Activated CD4-positive, alpha-beta T cell treated with anti-CD3 and anti-CD28 coated beads, Interleukin-2, amount 50 U/mL, for 24 hours (primary cell): ENCODE measurements at regions not wholly inside any gene's neighbourhood (a gene's known extent, or its start where the extent isn't known, plus 50 kb on each side); places are given as distances from the start of the nearest gene placed in this dataset.

Source experiments
- DNase-seq, 2 donors: peaks; one replicate each; pipeline ENCODE4 v3.0.0-alpha.2; 2020; ENCODE audit warnings: low read depth in 1 of 2, low spot score in 1 of 2

DNA sequence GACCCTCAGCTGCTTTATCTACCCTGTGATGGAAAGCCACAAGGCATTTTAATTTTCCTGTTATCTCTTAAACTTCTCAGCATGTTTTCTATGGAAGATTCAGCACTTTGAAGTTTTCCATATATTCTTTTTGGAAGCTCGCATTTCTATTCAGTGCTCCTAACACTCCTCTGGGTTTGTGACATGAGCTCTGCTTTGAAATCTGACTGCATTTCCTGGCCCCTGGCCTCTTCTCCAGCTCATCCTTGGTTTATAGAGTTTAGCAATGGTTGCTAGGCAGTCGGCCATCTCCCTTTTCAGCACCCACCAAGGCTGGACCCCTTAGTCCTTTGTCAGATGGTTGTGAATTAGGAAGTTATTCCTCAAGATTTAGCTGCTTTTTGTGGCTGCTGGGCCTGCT, 150.6 kb downstream of the KCNA5 start:
- no peak for DNase-seq

DNA sequence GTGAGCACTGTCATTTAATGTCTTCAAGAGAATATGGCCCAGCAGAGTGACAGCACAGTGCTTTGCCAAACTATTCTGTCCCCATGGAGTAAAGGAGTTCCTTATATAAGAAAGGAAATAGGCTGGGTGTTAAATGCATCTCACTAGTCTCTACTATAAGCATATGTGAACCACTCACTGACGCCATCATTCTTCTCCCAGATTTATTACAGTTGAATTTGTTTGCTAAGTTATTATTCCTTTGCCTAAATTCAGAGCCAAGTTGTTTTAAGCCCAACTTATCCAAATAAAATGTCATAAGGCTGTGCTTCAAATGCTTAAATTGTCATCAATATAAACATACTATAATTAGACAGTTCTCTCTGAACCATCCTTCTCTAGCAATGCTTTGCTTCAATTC, 151.6 kb downstream of the KCNA5 start:
- no peak for DNase-seq

DNA sequence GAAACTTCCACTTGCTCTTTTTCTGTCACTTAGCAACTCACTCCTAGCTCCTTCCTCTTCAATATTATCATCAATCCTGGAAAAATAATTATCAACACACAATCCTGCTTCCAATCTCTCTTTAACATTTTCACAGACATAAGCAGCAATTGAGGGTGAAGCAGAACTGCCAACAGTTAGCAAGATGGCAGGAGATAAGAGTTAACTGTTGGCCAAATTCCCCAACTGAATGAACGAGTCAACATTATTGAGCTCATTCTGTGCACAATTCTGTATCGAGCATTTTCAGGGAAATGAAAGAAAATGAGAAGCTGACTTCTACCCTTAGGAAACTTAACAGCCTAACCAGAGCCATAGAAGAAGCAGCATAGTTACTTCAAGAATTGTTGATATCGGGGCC, 152.0 kb downstream of the KCNA5 start:
- no peak for DNase-seq

- no peak for DNase-seq
These were observed 153.5 kb downstream of the KCNA5 start for GRCh38 chr12:5197131-5197530.

DNA sequence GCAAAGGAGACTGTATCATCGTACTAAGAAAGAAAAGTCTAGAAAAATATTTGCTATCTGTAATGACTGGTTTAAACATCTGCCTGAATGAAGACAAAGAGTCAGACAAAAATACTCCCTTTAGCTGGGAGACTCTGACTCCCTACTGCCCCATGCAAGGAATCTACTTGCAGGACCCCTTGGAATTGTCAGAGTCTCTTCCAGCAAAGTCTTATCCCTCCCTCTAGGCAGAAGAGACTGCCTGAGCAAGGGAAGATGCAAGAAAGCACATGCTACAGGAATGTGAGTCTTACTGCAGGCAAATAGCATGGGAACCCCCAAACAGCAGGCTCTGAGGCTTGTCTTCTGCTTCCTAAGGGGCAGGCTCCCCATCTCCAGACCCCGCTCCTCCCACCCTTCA, 154.0 kb downstream of the KCNA5 start:
- no peak for DNase-seq

- no peak for DNase-seq
These were observed 156.8 kb downstream of the KCNA5 start for GRCh38 chr12:5200278-5201087.

DNA sequence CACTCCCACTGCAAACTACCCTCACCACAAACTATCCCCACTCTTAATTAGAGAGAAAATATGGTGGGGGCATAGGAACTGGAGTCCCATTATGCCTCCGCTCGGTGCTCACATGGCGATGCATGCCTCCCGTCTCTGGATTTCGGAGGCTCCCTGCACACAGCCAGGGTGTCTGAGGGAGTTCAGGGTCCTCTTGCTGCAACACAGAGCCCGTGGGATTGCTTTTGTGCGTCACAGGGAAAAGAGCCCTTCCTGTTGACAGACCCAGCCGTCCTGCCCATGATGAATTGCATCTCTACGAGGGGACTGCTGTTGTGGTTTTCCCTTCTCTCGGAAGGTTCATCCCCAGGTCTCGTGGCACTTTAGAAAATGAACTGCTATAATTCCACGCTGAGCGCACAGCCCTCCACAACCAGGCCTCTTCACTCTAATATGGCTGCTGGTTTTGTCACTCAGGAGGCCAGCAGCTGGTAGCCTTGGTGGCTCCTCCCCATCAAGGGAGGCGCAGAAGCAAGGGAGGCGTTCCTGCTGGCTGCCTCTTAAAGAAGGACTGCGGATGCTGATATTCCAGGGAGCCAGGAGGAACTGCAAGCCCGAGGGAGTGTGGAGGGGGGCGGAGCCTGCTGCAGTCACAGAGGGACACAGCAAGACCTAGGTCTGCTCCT, 158.0 kb downstream of the KCNA5 start:
- DNase-seq, result no peak

GRCh38 chr12:5203274-5203673, 159.6 kb downstream of the KCNA5 start:
- no peak for DNase-seq

GRCh38 chr12:5203720-5204119, 160.0 kb downstream of the KCNA5 start:
- no peak for DNase-seq

- DNase-seq, result no peak
These were observed 160.6 kb downstream of the KCNA5 start for GRCh38 chr12:5204271-5204670.

DNA sequence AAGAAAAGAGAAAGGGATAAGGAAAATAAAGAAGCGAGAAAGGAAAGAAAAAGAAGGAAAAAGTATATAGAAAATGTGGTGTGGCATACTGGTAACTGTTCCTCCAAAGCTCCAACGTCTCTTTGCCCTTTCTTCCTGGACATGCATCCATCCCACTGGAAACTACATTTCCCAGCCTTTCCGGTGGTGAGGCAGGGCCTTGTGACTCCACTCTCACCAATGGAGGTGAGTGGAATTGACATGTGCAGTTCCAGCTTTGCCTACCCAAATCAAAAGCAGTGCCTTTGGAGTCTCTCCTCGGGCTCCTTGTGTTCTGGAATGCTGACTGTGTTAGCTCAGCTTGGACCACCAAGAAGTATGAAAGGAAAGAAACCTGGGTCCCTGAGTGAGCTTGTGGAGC, 161.2 kb downstream of the KCNA5 start:
- DNase-seq, result no peak

GRCh38 chr12:5206401-5207175, 162.9 kb downstream of the KCNA5 start:
- DNase-seq, result no peak

- DNase-seq, result no peak
These were observed 166.7 kb downstream of the KCNA5 start for GRCh38 chr12:5210179-5210922.

GRCh38 chr12:5210923-5211290, 167.2 kb downstream of the KCNA5 start:
- no peak for DNase-seq

DNA sequence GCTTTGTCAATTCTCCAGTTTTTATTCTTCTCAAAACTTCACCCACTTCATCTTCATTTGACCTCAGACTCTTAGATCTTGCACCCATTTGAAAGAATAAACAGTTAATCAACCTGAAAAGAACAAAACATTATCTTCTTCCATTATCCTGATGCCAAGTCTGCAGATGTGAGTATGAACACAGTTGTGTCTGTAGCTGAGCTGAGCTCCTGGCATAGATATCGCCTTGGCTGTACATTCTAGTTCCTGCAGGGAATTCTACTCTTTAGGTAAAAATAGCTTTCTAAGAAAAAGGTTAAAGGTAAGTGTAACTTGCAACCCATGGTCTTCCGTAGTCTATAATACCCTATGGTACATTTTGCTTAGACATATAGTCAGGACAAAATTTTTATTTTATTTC, 169.7 kb downstream of the KCNA5 start:
- DNase-seq, result no peak

- DNase-seq, result no peak
These were observed 170.3 kb downstream of the KCNA5 start for GRCh38 chr12:5213990-5214389.

DNA sequence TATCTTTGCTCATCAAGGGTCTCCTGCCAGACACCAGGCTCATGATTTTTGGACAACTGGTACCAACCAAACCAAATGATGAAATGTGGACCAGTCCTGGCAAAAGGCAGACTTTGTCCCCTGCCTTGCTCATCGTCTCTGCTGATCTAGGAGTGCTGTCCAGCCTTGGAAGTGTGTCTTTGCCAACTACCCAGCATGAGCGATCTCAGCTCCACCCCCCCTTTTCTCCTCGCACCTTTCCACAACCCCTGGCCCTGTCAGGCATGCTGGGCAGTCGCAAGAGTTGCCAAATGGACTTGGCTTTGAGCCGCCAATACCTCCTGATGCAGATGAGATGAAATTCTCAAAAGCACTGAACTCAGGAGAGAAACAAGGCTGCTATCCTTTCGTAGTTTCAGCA, 174.3 kb downstream of the KCNA5 start:
- DNase-seq, result no peak

DNA sequence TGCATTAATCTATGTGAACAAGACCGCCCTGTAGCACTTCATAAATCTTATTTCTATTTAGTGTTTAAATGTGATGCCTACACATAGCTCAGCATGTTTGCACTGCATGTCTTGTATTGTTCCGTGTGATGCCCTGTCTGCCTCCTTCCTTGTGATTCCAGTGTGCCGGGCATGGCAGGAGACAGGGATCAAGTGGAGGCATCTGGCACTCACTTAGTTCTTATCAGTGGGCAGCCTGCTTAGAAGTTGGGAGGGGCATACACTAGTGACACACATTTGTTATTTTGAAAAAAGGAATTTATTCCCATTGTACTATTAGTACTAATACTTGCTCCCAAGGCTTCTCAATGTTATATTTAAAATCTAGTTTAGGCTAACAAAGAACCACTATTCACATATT, 176.4 kb downstream of the KCNA5 start:
- DNase-seq, result no peak

DNA sequence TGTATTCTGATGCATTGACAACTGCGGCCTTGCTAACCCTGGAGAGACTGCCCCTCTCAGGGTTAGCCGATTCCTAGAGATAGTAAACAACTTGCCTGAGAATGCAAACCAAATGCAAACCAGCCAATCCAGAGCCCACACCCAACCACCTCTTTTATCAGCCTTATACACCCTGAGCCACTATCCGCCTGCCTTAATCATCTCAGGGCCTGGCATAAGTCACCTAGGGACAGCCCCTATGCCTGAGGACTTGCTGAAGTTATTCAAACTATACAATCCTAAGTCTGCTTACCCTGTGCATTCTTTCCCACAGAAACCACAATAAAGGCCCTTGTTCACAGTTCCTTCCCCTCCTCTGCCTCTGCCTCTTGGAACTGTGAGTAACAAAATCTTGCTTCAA, 177.2 kb downstream of the KCNA5 start:
- DNase-seq, result peak in 1 of 2 donors; percentile 26

DNA sequence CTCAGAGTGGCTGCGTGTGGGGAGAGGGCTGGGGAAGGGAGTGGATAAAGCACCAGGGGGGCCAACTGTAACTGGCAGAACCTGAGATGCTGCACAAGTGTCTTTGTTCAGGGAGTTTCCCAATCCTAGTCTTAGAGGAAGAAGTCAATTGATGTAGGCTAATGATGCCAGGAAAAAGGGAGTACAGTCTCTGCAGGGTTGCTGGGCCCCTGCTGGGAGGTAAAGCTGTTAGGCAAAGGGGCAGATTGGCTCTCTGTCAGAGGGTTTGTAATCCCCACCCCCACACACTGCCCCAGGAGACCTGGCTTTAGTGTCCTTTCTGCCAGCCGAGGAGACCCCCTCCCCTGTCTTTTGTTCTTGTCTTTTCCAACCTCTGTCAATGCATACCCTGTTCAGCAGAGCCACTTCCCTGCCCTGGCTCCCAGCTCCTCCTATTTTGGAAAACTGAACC, 178.4 kb downstream of the KCNA5 start:
- DNase-seq, result no peak

DNA sequence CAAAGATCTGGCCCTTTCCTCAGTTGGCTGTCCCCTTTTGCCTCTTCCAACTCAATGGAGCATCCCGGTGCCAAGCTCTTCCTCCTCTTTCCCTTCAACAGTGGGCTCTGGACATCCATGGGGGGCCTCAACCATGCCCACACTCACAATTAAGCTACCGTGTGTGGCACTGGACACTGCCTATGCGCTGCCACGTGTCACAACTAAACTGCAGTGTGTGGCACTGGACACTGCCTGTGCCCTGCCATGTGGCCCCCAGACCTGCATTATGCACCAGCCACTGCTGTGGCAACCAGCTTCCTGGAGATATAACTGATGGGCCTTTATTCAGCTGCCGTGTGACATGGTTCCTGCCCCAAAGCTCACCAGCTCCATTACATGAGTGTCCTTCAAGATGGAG, 179.1 kb downstream of the KCNA5 start:
- no peak for DNase-seq
